Kidney epithelial cell (primary cell): ENCODE measurements at regions not wholly inside any gene's neighbourhood (a gene's known extent, or its start where the extent isn't known, plus 50 kb on each side); places are given as distances from the start of the nearest gene placed in this dataset.

Experiments used
- DNase-seq: peaks from one replicate; pipeline ENCODE4 v3.0.0-alpha.2; 2010; ENCODE audit warnings: low read depth
- H3K27me3 ChIP-seq: 2 replicates; pipeline ENCODE4 v1.6.0; 2011; ENCODE audit warnings: low read length; ENCODE audit not compliant: control insufficient read depth, insufficient read depth
- H3K36me3 ChIP-seq: 2 replicates; pipeline ENCODE4 v1.5.1; 2011; ENCODE audit warnings: low read length; ENCODE audit not compliant: control insufficient read depth, insufficient read depth
- H3K4me3 ChIP-seq: 2 replicates; pipeline ENCODE4 v1.5.1; 2011; ENCODE audit warnings: low read depth, mild to moderate bottlenecking, control low read depth, low read length
- TF ChIP-seq, protein P1 (sequence below): IDR thresholded peaks from 2 replicates; pipeline ENCODE4 v1.5.1; 2011; ENCODE audit warnings: mild to moderate bottlenecking, moderate library complexity, low read length, control low read depth, inconsistent platforms; ENCODE audit not compliant: insufficient read depth, poor library complexity, severe bottlenecking

- TF ChIP-seq, protein P1, sequence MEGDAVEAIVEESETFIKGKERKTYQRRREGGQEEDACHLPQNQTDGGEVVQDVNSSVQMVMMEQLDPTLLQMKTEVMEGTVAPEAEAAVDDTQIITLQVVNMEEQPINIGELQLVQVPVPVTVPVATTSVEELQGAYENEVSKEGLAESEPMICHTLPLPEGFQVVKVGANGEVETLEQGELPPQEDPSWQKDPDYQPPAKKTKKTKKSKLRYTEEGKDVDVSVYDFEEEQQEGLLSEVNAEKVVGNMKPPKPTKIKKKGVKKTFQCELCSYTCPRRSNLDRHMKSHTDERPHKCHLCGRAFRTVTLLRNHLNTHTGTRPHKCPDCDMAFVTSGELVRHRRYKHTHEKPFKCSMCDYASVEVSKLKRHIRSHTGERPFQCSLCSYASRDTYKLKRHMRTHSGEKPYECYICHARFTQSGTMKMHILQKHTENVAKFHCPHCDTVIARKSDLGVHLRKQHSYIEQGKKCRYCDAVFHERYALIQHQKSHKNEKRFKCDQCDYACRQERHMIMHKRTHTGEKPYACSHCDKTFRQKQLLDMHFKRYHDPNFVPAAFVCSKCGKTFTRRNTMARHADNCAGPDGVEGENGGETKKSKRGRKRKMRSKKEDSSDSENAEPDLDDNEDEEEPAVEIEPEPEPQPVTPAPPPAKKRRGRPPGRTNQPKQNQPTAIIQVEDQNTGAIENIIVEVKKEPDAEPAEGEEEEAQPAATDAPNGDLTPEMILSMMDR: no peak
- Histone ChIP-seq H3K27me3 (no peaks in the 10 kb centered on the region), H3K36me3 (no peaks in the 10 kb centered on the region), H3K4me3 (no peak overlapping the region)
- no peak for DNase-seq
Observed at GRCh38 chr2:30316408-30316807, 85.1 kb downstream of the LBH start.

DNA sequence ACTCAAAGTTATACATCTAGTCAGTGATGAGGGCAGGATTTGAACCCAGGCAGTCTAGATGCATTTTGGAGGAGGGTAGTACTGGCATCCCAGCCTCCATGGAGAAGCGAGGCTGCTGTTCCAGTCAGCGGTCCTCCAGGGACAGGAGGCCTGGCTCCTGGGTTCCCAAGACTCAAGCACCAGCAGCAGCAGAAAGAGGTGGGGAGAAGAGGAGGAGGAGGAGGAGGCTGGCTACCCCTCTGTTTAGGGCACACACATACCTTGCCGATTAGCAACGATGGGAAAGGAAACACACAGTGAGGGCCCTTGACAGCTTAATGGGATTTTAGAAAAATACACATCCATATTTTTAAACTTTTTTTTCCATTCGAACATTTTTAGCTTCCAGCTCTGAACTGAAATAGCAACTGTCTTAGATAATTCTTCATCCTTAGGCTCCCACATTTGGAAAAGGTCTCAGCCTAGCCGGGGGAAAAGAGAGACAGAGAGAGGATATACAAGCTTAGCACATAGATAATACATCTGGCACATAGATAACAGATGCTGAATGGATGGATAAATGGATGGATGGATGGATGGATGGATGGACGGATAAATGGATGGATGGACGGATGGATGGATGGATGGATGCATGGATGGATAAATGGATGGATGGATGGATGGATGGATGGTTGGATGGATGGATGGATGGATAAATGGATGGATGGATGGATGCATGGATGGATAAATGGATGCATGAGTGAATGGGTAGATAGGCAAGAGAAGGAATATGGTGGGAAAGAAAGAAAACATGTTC, 87.9 kb downstream of the LBH start:
- H3K36me3 ChIP-seq: no peaks in the 10 kb centered on the region
- peaks cover 2% of the 10 kb centered on the region for H3K27me3 ChIP-seq
- H3K4me3 ChIP-seq: no peak overlapping the region
- TF ChIP-seq, protein P1: no peak
- DNase-seq: no peak

- no peak for DNase-seq
- TF ChIP-seq, protein P1: no peak
- Histone ChIP-seq H3K36me3 (no peaks in the 10 kb centered on the region), H3K27me3 (peaks cover 2% of the 10 kb centered on the region), H3K4me3 (no peak overlapping the region)
Observed at GRCh38 chr2:30321466-30321865, 90.1 kb downstream of the LBH start.

DNA sequence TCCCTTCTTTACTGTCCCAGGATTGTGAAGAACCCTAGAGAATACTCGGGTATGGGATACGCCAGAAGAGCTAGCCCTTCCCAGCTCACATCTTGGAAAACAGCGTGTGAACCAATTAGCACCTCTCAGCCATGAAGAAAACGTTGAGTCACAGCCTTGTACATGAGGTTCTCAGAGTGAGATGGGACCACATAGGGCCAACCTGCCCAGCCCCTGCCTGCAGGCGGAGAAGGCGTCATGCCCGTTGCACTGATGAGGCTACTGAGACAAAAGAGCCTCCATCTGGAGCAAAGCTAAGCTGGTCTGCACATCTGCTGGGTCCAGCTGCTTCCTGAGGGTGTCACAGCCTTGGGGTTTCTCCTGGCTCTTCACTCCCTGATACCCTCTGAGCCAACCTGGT, 92.2 kb downstream of the LBH start:
- Histone ChIP-seq H3K4me3 (no peak overlapping the region), H3K27me3 (peaks cover 2% of the 10 kb centered on the region), H3K36me3 (no peaks in the 10 kb centered on the region)
- DNase-seq: no peak
- TF ChIP-seq, protein P1: no peak

GRCh38 chr2:30324245-30324908, 93.0 kb downstream of the LBH start:
- no peak overlapping the region for H3K4me3 ChIP-seq
- H3K27me3 ChIP-seq: peaks cover 2% of the 10 kb centered on the region
- no peaks in the 10 kb centered on the region for H3K36me3 ChIP-seq
- TF ChIP-seq, protein P1: no peak
- DNase-seq: no peak
